ENCODE measurements at regions not wholly inside any gene's neighbourhood (a gene's known extent, or its start where the extent isn't known, plus 50 kb on each side); places are given as distances from the start of the nearest gene placed in this dataset.
"Not testable (repeated sequence)": the region's sequence is repeated elsewhere in the genome, so short reads cannot be mapped to it uniquely, and the experiment has no call there.

GRCh38 chr5:82593481-82593880 is 315.3 kb upstream of the RPS23 start:
- no peak for DNase-seq

DNA sequence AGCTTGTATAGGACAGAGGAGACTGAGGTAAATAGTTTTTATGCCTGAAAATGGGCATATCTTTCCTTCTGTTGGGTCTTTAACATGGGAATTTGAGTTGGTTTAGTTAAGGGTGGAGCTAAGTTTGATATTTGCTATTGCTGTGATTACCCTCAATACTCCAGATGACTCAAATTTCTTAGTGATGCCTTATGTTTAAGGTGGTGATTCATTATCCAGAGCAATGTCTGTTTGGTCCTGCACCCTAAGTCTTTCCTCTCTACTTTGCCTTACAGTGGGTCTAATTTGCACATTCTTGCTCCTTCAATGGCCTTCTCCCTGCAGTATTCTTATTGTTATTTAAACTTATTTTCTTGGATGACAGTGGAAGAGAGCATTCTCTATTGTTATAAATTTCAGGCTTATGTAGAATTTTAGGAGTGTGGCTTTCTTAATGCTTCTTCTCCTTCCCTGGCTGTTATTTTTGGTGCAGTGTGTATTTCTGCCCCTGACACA is 312.9 kb upstream of the RPS23 start:
- DNase-seq: no peak

DNA sequence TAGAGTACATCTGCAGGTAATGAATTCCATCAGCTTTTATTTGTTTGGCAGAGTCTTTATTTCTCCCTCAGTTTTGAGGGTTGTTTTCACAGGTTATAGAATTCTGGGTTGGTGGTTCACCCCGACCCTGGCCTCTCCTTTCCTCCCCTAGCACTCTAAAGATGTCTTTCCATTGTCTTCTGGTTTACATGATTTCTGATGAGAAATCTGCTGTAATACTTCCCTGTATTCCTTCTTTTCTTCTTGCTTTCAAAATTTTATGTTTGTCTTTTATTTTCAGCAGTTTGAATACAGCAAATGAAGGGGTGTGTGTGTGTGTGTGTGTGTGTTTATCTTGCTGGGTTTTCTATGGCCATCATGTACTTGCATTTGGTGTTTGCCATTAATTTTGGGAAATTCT is 312.0 kb upstream of the RPS23 start:
- no peak for DNase-seq

- no peak for DNase-seq
Observed at GRCh38 chr5:82586661-82587310, 308.6 kb upstream of the RPS23 start.

- no peak for DNase-seq
Observed at GRCh38 chr5:82586181-82586580, 308.0 kb upstream of the RPS23 start.

DNA sequence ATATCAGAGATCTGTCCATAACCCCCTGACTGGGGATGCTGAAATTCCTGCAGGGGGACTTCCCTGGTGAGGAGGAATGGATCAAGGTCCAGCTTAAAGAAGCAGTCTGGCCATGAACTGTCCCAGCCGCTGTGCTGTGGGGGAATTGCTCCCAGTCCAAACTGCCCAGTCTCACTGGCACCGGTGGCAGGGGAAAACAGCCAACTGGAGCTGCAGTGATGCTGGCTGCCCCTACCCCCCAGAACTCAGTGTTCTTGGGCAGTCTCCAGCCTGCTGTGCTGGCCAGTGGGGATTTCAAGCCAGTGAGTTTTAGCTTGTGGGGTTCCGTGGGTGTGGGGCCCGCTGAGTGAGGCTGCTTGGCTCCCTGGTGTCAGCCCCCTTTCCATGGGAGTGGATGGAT is 306.5 kb upstream of the RPS23 start:
- no peak for DNase-seq

DNA sequence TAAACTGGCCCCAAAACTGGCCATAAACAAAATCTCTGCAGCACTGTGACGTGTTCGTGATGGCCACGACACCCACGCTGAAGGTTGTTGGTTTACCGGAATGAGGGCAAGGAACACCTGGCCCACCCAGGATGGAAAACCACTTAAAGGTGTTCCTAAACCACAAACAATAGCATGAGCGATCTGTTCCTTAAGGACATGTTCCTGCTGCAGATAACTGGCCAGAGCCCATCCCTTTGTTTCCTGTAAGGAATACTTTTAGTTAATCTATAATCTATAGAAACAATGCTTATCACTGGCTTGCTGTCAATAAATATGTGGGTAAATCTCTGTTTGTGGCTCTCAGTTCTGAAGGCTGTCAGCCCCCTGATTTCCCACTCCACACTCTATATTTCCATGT is 305.2 kb upstream of the RPS23 start:
- DNase-seq: not testable (repeated sequence)

GRCh38 chr5:82564963-82565362 is 286.8 kb upstream of the RPS23 start:
- no peak for DNase-seq

DNA sequence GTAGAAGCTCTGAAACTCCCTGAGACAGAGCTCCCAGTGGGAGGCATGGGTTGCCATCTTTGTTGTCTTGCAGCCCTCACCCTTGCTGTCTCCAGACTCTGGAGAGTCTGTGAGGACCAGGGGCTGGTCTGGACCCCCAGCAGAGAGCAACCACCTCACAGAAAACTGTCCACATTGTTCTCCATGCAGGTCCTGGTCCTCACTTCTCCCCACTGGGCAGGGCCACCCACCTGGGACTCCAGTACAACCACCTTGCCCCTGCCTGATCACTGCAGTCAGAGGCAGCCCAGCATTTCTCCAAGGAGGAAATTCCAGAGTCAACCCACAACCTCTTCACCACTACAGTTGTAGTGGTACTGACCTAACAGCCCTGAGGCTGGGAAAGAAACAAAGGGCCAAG is 285.6 kb upstream of the RPS23 start:
- DNase-seq: no peak

GRCh38 chr5:82562696-82563240 is 284.6 kb upstream of the RPS23 start:
- DNase-seq: no peak

- DNase-seq: no peak
Observed at GRCh38 chr5:82561797-82562196, 283.6 kb upstream of the RPS23 start.

DNA sequence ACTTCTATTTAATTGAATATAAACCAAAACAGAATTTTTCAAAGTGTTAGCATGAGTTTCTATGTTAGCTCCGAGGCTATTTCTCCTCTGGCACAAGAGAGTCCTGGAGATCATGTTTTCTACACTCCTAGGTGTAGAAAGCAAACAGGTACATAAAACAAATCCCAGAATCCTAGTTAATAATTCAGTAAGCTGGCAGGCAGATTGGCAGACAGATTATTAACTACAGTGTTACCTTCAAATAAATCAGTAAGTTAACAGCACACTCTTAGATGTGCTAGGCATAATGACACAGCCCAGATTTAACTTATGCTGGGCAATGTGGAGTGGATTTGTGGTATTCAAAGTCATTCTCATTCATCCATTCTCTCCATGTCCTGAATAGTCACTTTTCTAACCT is 282.8 kb upstream of the RPS23 start:
- no peak for DNase-seq

DNA sequence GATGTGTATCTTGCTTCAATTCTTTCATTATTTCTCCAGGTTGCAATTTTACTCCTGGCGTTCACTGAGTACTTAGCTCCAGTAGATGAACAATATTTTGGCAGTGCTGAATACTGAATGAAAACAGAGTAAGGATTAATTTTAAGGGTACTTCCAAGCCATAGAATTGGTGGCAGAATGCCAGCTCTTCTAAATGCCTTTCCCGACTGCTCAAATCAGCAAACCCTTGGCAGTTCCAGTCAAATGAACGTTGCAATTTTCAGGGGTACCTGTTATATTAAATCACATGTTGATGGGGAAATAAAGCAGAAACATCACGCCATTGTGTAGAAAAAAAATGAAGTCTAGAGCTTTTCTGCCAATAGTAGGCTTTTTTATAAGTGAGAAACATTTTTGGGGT is 282.4 kb upstream of the RPS23 start:
- DNase-seq: no peak

- no peak for DNase-seq
Observed at GRCh38 chr5:82551840-82552385, 273.8 kb upstream of the RPS23 start.

DNA sequence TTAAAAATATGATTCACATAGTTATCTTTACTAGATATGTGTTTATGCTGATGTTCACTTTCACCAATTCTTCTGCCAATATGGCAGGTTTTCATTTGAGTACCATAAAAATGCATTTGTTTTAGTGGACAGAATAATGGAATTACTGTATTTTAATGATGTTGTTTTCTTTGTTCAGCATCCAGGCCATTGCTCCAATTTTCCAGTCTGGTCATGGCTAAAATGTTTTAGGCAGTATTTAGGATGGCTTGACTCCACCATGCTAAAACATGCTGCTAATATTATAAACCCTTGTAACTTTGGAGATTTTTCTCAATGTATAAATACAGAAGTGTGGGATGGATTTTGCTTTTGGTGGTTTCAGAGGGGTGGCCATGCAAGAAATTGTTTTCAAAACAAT is 273.0 kb upstream of the RPS23 start:
- DNase-seq: no peak

DNA sequence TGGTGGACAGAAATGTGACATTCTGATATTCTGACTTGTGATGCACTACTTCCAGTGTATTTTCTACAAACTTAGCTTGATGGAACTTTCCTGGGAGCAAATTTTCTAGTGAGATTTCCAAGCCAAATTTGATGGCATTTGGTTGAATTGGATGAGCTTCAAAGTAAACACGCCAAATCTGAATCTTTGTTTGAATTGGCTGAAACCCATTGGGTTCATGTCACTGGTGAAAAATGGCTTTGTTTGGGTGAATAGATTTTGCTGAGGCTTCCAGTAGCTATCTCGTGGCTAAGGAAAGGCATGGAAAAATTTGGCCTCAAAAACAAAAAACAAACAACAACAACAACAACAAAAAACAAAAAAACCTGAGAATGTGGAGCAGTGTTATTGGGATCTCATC is 271.1 kb upstream of the RPS23 start:
- DNase-seq: no peak

DNA sequence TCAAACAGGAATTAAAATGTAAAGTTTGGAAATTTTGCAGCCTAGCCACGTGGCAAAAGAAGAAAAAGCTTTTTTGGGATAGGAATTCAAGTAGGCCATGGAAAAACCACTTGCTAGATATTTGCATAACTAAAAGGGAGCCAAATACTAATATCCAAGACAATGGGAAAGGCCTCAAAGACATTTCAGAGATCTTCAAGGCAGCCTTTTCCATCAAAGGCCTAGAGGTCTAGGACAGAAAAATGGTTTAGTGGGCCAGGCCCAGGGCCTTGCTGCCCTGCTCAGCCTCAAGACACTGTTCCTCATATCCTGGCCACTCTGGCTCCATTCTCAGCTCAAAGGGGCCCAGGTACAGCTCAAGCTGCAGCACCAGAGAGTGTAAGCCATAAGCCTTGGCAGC is 265.9 kb upstream of the RPS23 start:
- DNase-seq: no peak

DNA sequence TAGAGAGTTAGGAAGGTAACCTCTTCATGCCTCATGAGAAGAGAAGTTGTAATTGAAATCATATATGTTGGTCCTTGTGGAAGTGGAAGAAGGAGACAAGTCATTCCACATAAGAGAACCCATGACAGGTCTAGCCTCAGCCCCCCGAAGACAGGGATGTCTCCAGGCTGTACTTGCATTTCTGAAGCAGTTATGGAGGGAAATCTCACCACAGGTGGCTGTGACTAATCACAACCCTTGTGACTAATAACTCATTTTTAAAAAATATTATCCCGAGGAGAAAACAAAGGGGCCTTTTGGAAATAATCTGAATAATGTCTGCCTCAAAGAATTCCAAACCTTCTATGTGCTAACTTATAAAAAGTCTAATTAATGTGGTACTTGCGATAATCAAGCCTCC is 262.1 kb upstream of the RPS23 start:
- DNase-seq: no peak

DNA sequence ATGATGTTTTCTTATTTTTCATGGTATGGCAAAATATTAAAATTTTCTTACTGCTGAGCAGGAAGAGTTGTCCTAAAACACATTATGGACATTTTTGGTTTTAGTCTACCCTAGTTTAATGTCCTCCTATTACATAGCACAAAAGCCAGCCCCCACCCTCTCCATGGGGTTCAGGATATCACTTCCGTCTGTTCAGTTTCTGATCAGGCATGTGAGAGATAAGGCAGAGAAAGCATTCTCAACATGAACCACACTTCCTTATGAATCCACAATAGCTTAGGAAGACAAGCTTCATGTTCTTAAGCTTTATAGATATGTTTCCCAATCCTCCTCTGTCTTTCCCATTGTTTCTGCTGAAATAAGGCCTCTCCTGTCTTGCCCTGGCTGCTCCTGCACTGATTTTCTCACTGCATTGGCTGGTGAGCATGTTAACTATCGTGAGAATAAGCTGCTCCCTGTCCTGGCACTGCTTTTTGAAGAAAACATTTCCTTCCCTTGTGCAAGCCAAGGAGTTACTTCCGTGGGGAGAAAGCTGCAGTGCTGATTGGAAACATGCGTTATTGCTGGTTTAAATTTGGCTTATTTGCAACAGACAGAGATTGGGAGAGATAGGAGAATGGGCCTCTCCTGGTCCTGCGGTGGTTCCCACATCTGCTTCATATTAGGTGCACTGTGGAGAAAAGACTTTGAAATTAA is 260.3 kb upstream of the RPS23 start:
- DNase-seq: no peak

DNA sequence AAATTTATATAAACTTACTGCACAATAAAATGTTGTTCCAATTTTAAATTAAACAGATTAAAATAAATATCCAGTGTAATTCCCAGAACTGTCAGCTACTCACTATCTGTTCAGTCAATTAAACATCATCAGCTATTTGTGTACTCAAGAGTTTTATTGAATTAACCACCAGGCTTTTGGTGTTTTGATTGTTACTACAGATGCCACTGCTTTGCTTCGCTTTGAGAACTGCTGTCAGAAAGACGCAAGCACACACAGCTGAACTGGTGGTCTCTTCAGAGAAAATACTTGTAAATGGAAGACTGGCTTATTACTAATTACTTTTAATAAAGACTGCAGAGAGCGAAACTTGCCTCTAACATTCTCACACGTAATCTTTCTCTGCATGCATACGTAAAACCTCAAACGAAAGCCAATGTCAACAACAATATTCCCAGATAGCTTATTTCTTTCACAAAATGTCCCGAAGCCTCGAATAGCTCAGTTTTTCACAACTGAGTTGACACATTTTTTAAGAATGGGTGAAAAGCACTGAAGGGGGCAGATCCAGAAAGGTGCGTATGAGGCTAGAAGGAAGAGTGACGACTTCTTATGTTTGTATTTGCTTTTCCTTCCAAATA is 259.6 kb upstream of the RPS23 start:
- no peak for DNase-seq

DNA sequence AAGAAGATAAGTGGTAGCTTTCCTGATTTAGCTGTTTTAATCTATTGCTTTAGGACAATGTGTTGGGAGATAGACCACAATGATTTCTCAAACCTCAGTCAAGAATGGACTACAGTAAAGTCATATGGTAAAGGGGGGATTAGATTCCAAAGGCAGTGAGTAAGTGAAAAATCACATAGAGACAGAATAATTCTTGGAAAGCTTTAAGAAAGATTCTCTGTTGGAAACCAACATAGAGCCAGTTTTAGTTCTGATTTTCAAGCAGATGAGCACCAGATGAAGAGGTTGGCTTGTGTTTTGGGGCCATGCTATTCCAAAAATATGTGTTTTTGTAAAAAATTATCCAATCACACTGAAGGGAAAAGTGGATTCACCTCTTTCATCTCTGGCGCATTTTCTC is 256.8 kb upstream of the RPS23 start:
- no peak for DNase-seq

GRCh38 chr5:82532075-82532474 is 253.9 kb upstream of the RPS23 start:
- not testable (repeated sequence) for DNase-seq

GRCh38 chr5:82526540-82526939 is 248.4 kb upstream of the RPS23 start:
- DNase-seq: no peak

GRCh38 chr5:82525626-82526025 is 247.5 kb upstream of the RPS23 start:
- DNase-seq: no peak
